HepG2 (cell line): ENCODE measurements at regions not wholly inside any gene's neighbourhood (a gene's known extent, or its start where the extent isn't known, plus 50 kb on each side); places are given as distances from the start of the nearest gene placed in this dataset.

Experiments
- CCDC6 ChIP-seq: sonication (generic); formaldehyde crosslinking; IDR thresholded peaks from 2 replicates; pipeline ENCODE4 v1.8.1; 2022; ENCODE audit warnings: mild to moderate bottlenecking, missing genetic modification reagents, moderate library complexity
- HBP1 ChIP-seq: IDR thresholded peaks from 2 replicates; pipeline ENCODE4 v1.6.1; 2016; ENCODE audit warnings: low read depth, control low read depth
- HNRNPUL1 ChIP-seq: fragments of 200-400 bp; formaldehyde crosslinking; IDR thresholded peaks from 2 replicates; pipeline ENCODE4 v1.6.1; 2017; ENCODE audit warnings: low read depth, mild to moderate bottlenecking, low read length, moderate library complexity
- KIAA2018 ChIP-seq: sonication (generic); formaldehyde crosslinking; IDR thresholded peaks from 2 replicates; pipeline ENCODE4 v1.5.0; 2020; ENCODE audit warnings: mild to moderate bottlenecking, missing genetic modification reagents, borderline replicate concordance
- NFAT5 ChIP-seq: sonication (generic); formaldehyde crosslinking; IDR thresholded peaks from 2 replicates; pipeline ENCODE4 v1.4.0; 2020; ENCODE audit warnings: missing genetic modification reagents
- POLR2A ChIP-seq, 2 experiments: IDR thresholded peaks; 2 replicates each; pipeline ENCODE4 v1.6.1; 2011; ENCODE audit warnings: low read depth in 2 of 2, low read length in 2 of 2, mild to moderate bottlenecking in 1 of 2, moderate library complexity in 1 of 2; ENCODE audit not compliant: insufficient read depth in 1 of 2
- SUZ12 ChIP-seq: fragments of 150-350 bp; IDR thresholded peaks from 2 replicates; pipeline ENCODE4 v1.6.1; 2014; ENCODE audit warnings: low read depth, low read length
- ZNF329 ChIP-seq: sonication (generic); formaldehyde crosslinking; IDR thresholded peaks from 2 replicates; pipeline ENCODE4 v1.9.0; 2021; ENCODE audit warnings: low read depth, mild to moderate bottlenecking, missing genetic modification reagents
- ZNF772 ChIP-seq: sonication (generic); formaldehyde crosslinking; IDR thresholded peaks from 2 replicates; pipeline ENCODE4 v1.5.0; 2020; ENCODE audit warnings: mild to moderate bottlenecking, missing genetic modification reagents
- ZNF775 ChIP-seq: sonication (generic); formaldehyde crosslinking; IDR thresholded peaks from 2 replicates; pipeline ENCODE4 v1.4.0; 2020; ENCODE audit warnings: missing genetic modification reagents, mild to moderate bottlenecking, moderate library complexity, borderline replicate concordance
- ZNF792 ChIP-seq: IDR thresholded peaks from 2 replicates; pipeline ENCODE4 v1.6.1; 2016
- ZNF83 ChIP-seq: sonication (generic); formaldehyde crosslinking; IDR thresholded peaks from 2 replicates; pipeline ENCODE4 v1.4.0; 2020; ENCODE audit warnings: missing genetic modification reagents, mild to moderate bottlenecking, borderline replicate concordance
- TF ChIP-seq, protein P1 (sequence below): sonication (generic); formaldehyde crosslinking; IDR thresholded peaks from 2 replicates; pipeline ENCODE4 v1.8.1; 2023; ENCODE audit warnings: mild to moderate bottlenecking, inconsistent platforms, moderate library complexity, missing genetic modification reagents, borderline replicate concordance

DNA sequence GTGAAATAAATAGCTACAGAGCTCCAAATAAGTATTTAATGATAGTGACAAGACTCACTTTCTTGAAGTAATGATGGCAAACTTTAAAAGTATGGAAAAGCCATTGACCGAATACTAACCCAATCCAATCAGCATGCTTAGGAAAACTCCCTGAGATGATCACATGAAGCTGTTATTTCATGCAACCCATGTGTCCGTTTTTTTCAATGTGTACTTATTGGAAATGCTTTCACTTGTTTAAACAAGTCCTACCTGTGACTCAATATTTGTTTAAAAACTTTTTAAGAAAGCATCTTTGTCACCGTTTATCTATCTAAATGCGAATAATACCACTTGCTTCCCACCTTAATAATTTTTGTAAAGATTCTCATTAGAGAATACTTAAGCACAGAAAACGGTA, 185.8 kb downstream of the NRIP1 start (continued):
- no peak for TF ChIP-seq ZNF772 (CRISPR knock-in tag)
- TF ChIP-seq NFAT5 (CRISPR knock-in tag): no peak
- TF ChIP-seq ZNF329 (CRISPR knock-in tag): no peak
- peak; percentile 8; the same call in 1 of the 2 replicates for TF ChIP-seq ZNF792
- no peak for TF ChIP-seq ZNF83 (CRISPR knock-in tag)
- no peak for TF ChIP-seq CCDC6 (CRISPR knock-in tag)
- no peak for TF ChIP-seq POLR2A (IDR thresholded peaks at IDR 0.05; ENCODE audit: insufficient read depth in 1 of 2, low read depth in 2 of 2, low read length in 2 of 2)
- TF ChIP-seq KIAA2018 (CRISPR knock-in tag): no peak
- no peak for TF ChIP-seq ZNF775 (CRISPR knock-in tag)
- TF ChIP-seq, protein P1, sequence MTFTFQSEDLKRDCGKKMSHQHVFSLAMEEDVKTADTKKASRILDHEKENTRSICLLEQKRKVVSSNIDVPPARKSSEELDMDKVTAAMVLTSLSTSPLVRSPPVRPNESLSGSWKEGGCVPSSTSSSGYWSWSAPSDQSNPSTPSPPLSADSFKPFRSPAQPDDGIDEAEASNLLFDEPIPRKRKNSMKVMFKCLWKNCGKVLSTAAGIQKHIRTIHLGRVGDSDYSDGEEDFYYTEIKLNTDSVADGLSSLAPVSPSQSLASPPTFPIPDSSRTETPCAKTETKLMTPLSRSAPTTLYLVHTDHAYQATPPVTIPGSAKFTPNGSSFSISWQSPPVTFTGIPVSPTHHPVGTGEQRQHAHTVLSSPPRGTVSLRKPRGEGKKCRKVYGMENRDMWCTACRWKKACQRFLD: no peak
- 0 out of 2 replicates have a peak, but pooled peaks have one; percentile 44 for TF ChIP-seq HBP1
- no peak for TF ChIP-seq SUZ12
- no peak for TF ChIP-seq HNRNPUL1
